OCI-M2 (cell line): ENCODE measurements at regions not wholly inside any gene's neighbourhood (a gene's known extent, or its start where the extent isn't known, plus 50 kb on each side); places are given as distances from the start of the nearest gene placed in this dataset.

Experiments
- DNase-seq: peaks from one replicate; lab custom pipeline; 2025; ENCODE audit not compliant: unreplicated experiment; lab: John Stamatoyannopoulos, UW

- DNase-seq: no peak
Observed at GRCh38 chr4:64495946-64496345, 86.7 kb upstream of the TECRL start.

GRCh38 chr4:64489628-64490027, 80.4 kb upstream of the TECRL start:
- DNase-seq: no peak

- no peak for DNase-seq
Observed at GRCh38 chr4:64479338-64479737, 70.1 kb upstream of the TECRL start.

- DNase-seq: no peak
Observed at GRCh38 chr4:64477127-64477526, 67.9 kb upstream of the TECRL start.

GRCh38 chr4:64465263-64465662, 56.0 kb upstream of the TECRL start:
- DNase-seq: no peak

- no peak for DNase-seq
Observed at GRCh38 chr4:64464581-64464980, 55.3 kb upstream of the TECRL start.
